ENCODE measurements at regions not wholly inside any gene's neighbourhood (a gene's known extent, or its start where the extent isn't known, plus 50 kb on each side); places are given as distances from the start of the nearest gene placed in this dataset.
A peak's percentile ranks its signal among the peaks of the same experiment; 100 is the strongest.
"Not testable (repeated sequence)": the region's sequence is repeated elsewhere in the genome, so short reads cannot be mapped to it uniquely, and the experiment has no call there.

GRCh38 chr1:10867138-10867721 lies 70.8 kb upstream of the CASZ1 start:
- peak; percentile 21 to 22 for DNase-seq (ENCODE audit: low read depth in 2 of 2)

DNA sequence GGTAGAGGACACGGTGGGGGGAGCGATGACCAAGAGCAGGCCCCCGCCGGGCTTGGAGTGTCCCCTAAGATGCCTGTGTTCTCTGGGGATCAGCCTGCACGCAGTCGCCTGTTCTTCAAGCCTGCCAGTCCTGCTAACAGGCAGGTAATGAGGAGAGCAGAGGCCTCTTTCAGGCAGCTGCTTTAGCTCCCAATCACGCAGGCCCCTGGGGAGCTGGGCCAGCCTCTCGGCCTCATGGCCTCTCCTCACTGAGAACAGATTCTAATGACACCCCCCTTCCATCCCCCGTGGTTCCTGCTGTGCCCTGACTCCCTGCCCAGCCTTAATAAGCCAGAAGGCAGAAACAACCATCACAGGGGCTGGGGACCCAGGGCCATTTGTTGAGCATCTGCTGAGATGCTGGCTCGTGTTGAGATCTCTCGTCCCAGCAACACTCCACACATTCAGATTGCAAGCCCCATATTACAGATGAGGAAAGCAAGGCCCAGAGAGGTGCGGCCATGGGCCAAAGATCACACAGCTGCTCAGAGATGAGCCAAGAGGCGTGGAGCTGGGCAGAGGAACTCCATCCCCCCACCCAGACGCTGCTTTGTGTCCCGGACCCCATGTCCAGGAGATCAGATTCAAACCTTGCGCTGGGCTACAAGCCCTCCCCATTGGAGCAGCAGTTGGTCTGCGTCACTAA lies 71.6 kb upstream of the CASZ1 start:
- no peak for DNase-seq (ENCODE audit: low read depth in 2 of 2)

DNA sequence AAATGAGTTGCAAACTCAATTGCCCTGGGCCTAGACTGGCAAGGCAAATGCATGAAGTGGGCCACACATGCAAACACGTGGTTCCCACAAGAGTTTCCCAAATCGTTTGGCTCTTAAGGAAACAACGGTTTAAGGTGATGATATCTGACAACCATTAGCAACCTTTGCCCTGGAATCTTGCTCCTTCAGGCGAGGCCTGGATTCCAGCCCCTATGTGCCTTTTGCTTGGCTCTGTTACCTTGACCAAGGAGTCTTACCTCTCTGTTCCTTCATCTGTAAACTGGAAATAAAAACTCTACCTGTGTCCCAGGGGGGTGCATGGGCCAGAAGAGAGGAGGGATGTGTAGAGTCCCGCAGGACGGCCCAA lies 72.1 kb upstream of the CASZ1 start:
- DNase-seq (ENCODE audit: low read depth in 2 of 2), result no peak

GRCh38 chr1:10869933-10870332 lies 73.5 kb upstream of the CASZ1 start:
- no peak for DNase-seq (ENCODE audit: low read depth in 2 of 2)

- DNase-seq (ENCODE audit: low read depth in 2 of 2), result no peak
Observed at GRCh38 chr1:10870493-10871096, 74.1 kb upstream of the CASZ1 start.

DNA sequence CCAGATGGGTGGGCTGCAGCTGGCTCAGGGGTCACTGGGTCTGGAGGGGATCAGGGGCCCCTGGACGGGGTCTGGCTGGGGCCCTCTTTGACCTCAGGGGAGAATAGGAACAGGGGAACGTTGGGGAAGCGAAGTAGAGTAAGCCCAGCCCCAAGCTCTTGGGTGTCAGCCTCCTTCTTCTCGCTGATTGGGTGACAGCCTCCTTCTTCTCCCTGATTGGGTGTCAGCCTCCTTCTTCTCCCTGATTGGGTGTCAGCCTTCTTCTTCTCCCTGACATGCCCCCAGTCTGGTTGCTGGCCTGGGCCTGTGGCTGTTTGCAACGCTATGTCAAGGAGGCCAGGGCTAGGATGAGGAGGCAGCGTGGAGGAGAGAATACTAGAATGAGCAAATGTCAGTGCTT lies 76.7 kb upstream of the CASZ1 start:
- DNase-seq (ENCODE audit: low read depth in 2 of 2), result no peak

GRCh38 chr1:10874351-10874750 lies 77.9 kb upstream of the CASZ1 start:
- DNase-seq (ENCODE audit: low read depth in 2 of 2), result no peak

DNA sequence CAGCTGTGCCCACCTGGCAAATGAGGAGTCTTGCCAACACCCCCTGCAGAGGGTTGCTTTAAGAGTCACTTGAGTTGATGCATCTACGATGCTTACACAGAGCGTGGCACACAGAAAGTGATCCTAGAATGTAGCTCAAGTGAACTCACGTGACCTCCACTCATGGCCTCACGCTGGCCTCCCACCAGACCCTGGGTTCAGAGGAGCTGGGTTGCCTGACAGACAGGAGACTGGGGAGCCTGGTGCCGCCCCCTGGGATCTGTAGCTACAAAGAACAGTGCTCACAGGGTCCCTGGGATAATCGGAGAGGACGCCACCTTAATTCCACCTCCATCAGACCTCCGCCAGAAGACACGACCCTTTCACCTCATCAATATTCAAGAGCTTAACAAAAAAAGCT lies 81.4 kb upstream of the CASZ1 start:
- DNase-seq (ENCODE audit: low read depth in 2 of 2), result no peak

DNA sequence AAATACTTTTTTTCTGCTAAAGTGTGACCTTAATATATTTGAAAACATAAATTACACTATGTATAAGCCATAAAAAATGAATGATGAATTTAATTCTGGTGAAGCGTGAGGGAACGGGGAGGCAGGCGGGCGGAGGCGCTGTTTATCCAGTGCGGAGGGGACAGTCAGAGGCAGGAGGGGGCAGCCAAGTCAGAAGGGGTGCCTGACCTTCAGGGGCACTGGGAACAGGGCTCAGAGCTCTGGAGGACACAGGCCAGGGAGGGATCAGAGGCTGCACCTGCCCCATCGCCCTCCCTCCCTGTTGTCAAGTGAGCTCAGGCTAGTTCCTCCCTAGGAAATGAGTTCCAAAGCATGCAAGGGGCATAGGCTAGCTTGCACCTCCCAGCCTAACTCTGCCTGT lies 82.0 kb upstream of the CASZ1 start:
- DNase-seq (ENCODE audit: low read depth in 2 of 2), result no peak

- no peak for DNase-seq (ENCODE audit: low read depth in 2 of 2)
Observed at GRCh38 chr1:10880063-10880462, 83.6 kb upstream of the CASZ1 start.

GRCh38 chr1:10881046-10881445 lies 84.6 kb upstream of the CASZ1 start:
- no peak for DNase-seq (ENCODE audit: low read depth in 2 of 2)

- no peak for DNase-seq (ENCODE audit: low read depth in 2 of 2)
Observed at GRCh38 chr1:10882069-10882468, 85.6 kb upstream of the CASZ1 start.

DNA sequence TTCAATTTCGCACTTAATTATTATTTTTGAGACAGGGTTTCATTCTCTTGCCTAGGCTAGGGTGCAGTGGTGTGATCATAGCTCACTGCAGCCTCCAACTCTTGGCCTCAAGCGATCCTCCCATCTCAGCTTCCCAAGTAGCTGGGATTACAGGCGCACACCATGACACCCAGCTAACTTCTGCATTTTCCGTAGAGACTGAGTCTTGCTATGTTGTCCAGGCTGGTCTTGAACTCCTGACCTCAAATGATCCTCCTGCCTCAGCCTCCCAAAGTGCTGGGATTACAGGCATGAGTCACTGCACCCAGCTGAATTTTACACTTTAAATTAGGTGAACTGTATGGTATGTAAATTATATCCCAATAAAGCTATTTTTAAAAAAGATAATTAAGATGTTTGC lies 90.6 kb upstream of the CASZ1 start:
- not testable (repeated sequence) for DNase-seq (ENCODE audit: low read depth in 2 of 2)

DNA sequence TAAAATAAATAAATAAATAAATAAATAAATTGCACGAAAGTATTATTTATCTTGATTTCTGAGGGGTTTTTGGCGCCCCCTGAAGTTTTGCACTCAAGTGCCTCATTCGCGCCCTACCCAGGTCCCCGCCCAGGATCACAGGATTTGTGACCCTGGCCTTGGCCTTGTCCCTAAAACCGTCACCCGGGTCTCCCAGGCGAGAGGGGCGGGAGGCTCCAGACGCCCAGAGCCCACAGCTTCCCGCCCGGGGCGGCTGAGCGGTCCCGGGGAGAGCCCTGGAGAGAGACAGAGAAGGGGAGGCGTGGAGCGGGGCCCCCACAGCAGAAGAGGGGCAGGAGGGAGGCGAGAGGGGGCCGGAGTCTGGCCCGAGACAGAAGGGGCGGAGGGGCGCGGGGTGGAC lies 91.8 kb upstream of the CASZ1 start:
- DNase-seq (ENCODE audit: low read depth in 2 of 2), result no peak

DNA sequence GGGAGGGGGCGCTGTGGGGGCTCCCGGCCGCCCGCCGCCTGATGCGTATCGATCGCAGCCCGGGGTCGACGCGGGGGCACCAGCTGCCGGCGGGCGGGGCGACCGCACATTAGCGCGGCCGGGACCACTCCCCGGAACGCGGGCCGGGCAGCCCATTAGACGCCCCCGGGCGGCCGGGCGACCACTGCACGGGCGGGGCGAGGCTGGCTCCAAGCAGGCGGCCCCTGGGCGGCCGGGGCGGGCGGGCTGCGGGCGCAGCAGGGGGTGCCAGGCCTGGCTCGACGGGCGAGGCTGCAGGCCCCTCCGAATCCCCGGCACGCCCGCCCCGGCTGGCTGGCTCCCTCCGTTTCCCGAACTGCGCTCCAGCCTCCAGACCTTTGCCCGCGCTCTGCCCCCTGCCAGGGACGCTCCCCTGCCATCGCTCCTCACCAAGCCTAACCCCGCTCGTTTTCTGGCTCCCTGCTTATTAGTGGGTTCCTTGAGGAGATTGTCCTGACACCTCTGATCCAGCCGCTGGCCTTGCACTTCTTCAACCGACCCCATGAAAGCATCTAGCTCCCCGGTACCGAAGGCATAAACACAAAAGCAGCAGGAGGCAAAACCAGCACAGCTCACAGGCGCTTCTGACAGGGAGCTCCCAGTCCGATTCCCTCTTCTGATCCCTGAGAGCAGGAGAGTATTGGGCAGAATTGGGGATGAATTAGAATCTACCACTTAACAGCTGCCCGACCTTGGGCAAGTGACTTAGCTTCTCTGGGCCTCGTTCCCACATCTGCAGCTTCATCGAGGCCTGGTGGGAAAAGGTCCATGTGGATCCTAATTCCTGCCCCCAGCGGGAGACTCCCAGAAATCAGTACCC lies 92.6 kb upstream of the CASZ1 start:
- no peak for DNase-seq (ENCODE audit: low read depth in 2 of 2)

GRCh38 chr1:10889650-10890353 lies 93.4 kb upstream of the CASZ1 start:
- DNase-seq (ENCODE audit: low read depth in 2 of 2), result no peak

DNA sequence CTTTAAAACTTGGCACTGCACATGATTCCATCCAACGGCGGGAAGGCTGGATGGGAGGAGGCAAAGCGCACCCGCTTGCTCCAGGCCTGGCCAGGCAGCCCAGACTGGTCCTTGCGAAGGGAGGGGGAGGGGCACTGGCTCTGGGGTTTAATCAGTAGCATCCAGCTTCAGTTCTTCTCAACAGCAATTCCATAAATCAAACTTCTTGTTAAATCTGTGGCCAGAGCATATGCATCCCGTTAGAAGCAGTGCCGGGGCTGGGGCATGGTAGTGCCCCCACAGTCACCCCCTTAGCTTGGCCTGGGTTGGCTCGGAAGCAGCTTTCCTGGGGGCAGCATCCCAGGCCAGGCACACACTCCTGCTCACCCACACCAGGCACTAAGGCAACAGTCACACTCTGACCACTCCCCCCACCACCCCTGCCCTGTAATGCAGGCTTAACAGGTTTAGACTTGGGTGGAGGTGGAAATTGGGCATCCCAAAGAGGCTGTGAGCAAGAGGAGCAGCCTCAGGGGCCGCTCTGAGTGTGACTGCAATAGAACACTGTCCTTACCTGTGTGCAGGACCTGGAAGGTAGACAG lies 94.1 kb upstream of the CASZ1 start:
- DNase-seq (ENCODE audit: low read depth in 2 of 2), result no peak

- no peak for DNase-seq (ENCODE audit: low read depth in 2 of 2)
Observed at GRCh38 chr1:10891091-10891490, 94.6 kb upstream of the CASZ1 start.

DNA sequence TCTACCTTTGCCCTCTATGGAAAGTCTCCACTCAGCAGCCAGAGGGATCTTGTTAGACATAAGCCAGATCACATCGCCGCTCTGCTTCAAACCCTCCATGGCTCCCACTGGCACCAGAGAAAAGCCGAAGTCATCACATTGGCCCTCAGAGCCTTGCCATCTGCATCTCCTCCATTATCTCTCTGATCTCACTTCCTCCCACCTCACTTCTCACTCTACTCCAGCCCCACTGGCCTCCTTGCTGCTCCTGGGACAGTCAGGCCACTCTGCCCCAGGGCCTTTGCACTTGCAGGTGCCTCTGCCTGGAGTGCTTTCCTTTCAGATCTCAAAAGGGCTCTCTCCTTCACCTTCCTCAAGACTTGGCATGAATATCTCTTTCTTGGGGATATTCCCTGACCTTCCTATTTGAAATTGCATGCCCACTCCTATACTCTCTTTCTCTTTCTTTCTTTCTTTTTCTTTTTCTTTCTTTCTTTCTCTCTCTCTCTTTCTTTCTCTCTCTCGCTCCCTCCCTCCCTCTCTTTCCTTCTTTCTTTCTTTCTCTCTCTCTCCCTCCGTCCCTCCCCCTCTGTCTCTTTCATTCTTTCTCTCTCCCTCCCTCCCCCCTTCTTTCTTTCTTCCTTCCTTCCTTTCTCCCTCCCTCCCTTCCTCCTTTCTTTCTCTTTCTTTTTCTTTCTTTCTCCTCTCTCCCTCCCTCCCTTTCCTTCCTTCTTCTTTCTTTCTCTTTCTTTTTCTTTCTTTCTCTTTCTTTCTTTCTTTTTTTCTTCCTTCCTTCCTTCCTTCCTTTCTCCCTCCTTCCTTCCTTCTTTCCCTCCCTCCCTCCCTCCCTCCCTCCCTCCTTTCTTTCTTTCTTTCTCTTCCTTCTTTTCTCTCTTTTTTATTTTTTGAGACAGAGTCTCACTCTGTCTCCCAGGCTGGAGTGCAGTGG lies 96.0 kb upstream of the CASZ1 start:
- DNase-seq (ENCODE audit: low read depth in 2 of 2), result no peak

- DNase-seq (ENCODE audit: low read depth in 2 of 2), result no peak
Observed at GRCh38 chr1:10895621-10896020, 99.2 kb upstream of the CASZ1 start.

GRCh38 chr1:10896673-10897072 lies 100.2 kb upstream of the CASZ1 start:
- no peak for DNase-seq (ENCODE audit: low read depth in 2 of 2)
